ENCODE measurements at regions not wholly inside any gene's neighbourhood (a gene's known extent, or its start where the extent isn't known, plus 50 kb on each side); places are given as distances from the start of the nearest gene placed in this dataset.

GRCh38 chr12:19957308-19958125 lies 410.8 kb upstream of the PDE3A start:
- Histone ChIP-seq H3K27me3 (ENCODE audit: control insufficient read depth in 4 of 4, insufficient read depth in 4 of 4, low read length in 3 of 4) (no peaks in the 10 kb centered on the region), H3K9ac (ENCODE audit: low read depth in 1 of 2, low read length in 2 of 2) (no peak overlapping the region)
- DNase-seq (ENCODE audit: low spot score) = no peak

More at GRCh38 chr12:19957308-19958125, 410.8 kb upstream of the PDE3A start:
- Histone ChIP-seq H3K36me3 (ENCODE audit: control insufficient read depth in 4 of 4, insufficient read depth in 3 of 4, low read depth in 1 of 4, low read length in 3 of 4) (no peaks in the 10 kb centered on the region), H3K27ac (ENCODE audit: low read depth in 1 of 2, low read length in 2 of 2) (no peak overlapping the region), H3K4me1 (ENCODE audit: control insufficient read depth in 4 of 4, insufficient read depth in 4 of 4, low read length in 3 of 4) (no peaks in the 10 kb centered on the region), H3K4me3 (ENCODE audit: low read depth in 1 of 3, low read length in 3 of 3) (no peak overlapping the region), H3K9me3 (ENCODE audit: control insufficient read depth in 4 of 4, low read length in 3 of 4) (no peaks in the 10 kb centered on the region)
- TF ChIP-seq MAX (IDR thresholded peaks at IDR 0.05) (no peak), HNF4G (IDR thresholded peaks at IDR 0.05) (no peak), ZBTB33 (IDR thresholded peaks at IDR 0.05) (no peak), CTCF (IDR thresholded peaks at IDR 0.05; ENCODE audit: low read depth, low read length, missing input control) (no peak), RXRA (IDR thresholded peaks at IDR 0.05) (no peak), RAD21 (IDR thresholded peaks at IDR 0.05) (no peak), ATF3 (IDR thresholded peaks at IDR 0.05) (no peak), JUND (IDR thresholded peaks at IDR 0.05) (no peak), SP1 (IDR thresholded peaks at IDR 0.05) (no peak), TAF1 (conservative IDR thresholded peaks at IDR 0.05) (no peak), GABPA (IDR thresholded peaks at IDR 0.05 in 1 of 2, conservative IDR thresholded peaks at IDR 0.05 in 1 of 2) (no peak), FOXA2 (IDR thresholded peaks at IDR 0.05) (no peak), REST (IDR thresholded peaks at IDR 0.05) (no peak), YY1 (IDR thresholded peaks at IDR 0.05) (no peak), HNF4A (conservative IDR thresholded peaks at IDR 0.05) (no peak)
- WGBS = 86% methylated on average over 6 of the region's 6 CpGs
